GM19468 (cell line): ENCODE measurements at regions not wholly inside any gene's neighbourhood (a gene's known extent, or its start where the extent isn't known, plus 50 kb on each side); places are given as distances from the start of the nearest gene placed in this dataset.
"Not testable (repeated sequence)": the region's sequence is repeated elsewhere in the genome, so short reads cannot be mapped to it uniquely, and the experiment has no call there.

Experiments used
- ATAC-seq: cut with Tn5 transposase; IDR thresholded peaks from one replicate; pipeline ENCODE4 v1.9.1; 2021; ENCODE audit warnings: mild to moderate bottlenecking, moderate library complexity, moderate number of reproducible peaks; ENCODE audit not compliant: unreplicated experiment; ENCODE audit errors: extremely low read depth

DNA sequence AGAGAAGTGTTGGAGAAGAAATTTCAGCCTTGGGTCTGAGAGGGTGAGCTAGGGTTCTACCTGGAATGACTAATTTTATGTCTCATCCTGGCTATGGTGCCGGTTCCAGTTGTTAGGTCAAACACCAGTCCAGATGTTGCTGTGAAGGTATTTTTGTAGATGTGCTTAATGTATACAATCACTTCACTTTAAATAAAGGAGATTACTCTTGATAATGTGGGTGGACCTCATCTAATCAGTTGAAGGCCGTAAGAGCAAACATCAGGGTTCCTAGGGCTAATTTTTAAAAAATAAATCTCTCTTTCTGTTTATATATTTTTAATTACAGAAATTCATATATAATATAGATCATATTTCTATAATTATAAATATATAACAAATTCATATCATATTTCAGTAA, 90.5 kb upstream of the GDNF start:
- ATAC-seq: no peak

- ATAC-seq: no peak
Observed at GRCh38 chr5:37929791-37930190, 90.0 kb upstream of the GDNF start.

DNA sequence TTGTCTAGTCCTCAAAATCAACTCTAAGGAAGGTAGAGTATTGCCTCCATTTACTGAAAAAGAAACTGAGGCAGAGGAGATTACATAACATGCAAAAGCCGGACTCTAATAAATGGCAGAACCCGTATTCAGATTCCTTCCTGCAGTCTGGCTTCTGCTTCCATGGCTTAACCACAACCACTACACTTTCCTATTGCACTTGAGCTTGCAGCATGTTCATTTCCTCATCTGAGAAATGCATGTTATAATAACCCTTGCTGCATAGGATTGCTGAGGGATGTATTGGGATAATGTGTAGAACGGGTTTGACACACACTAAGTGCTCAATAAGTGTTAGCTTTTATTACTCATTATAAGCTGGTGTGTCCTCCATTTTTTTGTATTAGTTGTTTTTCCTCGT, 87.9 kb upstream of the GDNF start:
- not testable (repeated sequence) for ATAC-seq

DNA sequence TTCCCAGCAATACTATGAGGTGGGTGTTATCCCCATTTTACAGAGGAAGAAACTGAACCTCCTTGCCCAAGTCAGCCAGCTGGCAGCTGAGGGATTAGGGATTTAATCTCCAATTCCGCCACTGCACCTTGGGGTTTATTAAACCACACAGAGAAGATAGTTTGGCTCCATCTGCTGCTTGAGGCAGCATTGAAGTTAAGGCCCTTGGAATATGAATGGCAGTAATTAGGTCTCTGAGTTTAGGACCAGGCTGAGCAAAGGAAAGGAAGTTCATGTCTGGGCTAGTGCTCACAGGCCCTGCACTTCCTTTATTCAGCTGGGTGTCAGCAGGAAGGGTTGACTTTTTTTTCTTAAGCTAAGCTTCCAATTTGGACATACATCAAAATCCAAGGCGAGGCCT, 86.9 kb upstream of the GDNF start:
- no peak for ATAC-seq

- ATAC-seq: no peak
Observed at GRCh38 chr5:37921452-37921851, 81.6 kb upstream of the GDNF start.

GRCh38 chr5:37918424-37918823, 78.6 kb upstream of the GDNF start:
- ATAC-seq: no peak

- ATAC-seq: no peak
Observed at GRCh38 chr5:37916525-37916924, 76.7 kb upstream of the GDNF start.

GRCh38 chr5:37915097-37915736, 75.4 kb upstream of the GDNF start:
- ATAC-seq: peak; percentile 82

DNA sequence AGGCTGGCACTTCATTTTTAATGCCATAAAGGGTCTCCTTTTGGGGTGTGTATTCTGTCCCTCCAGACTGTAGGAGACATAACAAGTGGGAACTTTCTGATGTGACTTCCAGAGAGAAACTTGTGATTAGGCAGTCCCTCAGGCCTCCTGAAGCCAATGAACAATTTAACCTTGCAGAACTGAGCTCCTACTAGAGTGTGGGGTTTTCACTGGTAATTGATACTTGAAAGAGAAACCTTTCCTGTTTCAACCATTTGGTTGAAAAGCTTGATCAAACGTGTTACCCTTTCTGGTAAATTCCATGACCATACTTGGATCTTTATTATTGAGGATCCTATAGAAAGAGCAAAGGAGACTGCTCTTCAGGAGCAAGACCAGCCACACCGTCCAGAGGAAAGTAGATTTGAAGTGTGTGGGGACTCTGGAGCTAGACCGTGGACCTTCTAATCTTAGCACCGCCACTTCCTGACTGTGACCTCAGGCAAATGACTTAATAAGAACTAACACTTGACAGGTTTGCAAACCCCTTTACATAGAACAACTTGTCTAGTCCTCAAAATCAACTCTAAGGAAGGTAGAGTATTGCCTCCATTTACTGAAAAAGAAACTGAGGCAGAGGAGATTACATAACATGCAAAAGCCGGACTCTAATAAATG, 69.9 kb upstream of the GDNF start:
- ATAC-seq: not testable (repeated sequence)

- ATAC-seq: no peak
Observed at GRCh38 chr5:37906416-37906815, 66.6 kb upstream of the GDNF start.

DNA sequence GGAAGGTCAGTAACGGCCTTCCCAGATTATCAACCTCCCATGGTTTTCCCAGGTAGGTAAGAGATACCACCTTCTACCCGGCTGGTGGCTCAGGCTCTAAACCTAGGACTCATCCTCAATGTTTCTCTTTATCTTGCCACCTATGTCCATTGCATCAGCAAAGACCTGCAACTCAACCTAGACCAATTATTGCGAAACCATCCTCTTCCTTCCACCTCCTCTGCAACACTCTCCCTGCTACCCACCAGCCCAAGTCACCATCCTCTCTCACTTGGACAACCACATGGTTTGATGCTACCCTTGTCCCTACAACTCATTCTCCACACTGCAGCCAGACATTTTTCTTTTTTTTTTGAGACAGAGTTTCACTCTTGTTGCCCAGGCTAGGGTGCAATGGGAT, 65.4 kb upstream of the GDNF start:
- ATAC-seq: no peak

- no peak for ATAC-seq
Observed at GRCh38 chr5:37902323-37902722, 62.5 kb upstream of the GDNF start.

DNA sequence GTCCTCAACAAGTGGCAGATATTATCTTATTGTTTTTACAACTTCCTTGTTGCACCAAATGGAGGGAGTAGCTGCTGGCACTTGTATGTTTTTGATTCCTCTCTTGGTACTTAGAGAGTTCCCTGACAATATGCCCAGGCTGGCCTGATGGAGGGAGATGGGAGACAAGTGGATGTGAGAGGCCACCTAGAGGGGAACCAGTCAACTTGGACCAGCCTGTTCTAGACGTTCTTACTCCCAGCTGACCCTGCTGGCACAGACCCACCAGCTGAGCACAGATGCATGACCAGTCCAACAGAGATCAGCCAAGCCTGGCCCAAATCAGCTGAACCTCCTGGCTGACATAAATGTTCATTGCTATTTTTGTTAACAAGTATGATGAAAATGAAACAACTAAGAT, 60.9 kb upstream of the GDNF start:
- ATAC-seq: no peak

DNA sequence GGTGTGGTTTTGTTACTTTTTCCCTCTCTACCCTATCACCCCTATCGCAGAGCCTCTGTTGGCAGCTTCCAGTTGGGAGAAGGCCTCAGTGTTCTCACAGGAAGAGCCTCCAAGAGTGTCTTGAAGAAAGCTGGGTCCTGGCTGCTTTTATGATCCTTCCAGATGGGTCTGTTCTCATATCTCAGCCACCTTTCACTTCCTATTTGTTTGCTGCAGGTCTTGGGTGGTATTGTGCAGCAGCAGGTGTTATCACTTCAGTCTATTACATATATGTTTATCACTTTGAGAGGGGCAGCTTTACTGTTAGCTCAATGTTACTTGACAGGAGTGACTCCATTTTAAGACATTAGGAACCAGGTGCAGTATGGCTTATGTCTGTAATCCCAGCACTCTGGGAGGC, 59.2 kb upstream of the GDNF start:
- no peak for ATAC-seq

GRCh38 chr5:37896159-37896558, 56.3 kb upstream of the GDNF start:
- no peak for ATAC-seq

- no peak for ATAC-seq
Observed at GRCh38 chr5:37893434-37894134, 53.7 kb upstream of the GDNF start.

DNA sequence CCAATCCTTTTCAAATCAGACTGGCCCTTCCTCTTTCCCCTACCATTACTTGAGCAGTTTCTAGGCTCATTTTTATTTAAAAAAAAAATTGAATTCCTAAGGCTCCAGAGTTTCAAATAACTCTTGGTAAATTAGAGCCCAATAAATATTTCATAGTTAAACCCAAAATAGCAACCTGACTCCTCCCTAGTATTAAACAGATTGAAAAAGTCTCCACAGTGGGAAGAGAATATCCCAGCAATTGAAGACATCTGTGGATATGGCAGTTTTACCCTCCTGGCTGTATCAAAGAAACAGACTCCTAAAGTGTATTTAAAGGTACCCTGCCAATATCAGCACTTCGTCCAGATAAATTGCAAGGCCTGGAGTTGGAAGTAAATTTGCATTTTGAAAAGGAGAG, 52.7 kb upstream of the GDNF start:
- no peak for ATAC-seq

DNA sequence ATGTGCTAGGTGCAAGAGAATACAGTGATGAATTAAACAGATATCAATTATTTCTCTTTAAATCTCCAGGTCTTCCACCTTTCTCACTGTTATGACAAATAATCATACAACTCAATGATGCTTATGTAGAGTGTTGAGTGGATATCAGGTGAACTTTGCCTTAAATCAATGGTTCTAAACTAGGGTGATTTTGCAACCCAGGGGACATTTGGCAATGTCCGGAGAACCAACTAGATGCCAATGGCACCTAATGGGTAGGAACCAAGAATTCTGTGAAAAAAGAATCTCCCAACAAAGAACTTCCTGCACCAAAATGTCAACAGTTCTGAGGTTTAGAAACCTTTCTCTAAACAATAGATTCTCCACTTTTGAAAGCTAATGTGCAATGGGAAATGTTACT, 52.0 kb upstream of the GDNF start:
- ATAC-seq: no peak

GRCh38 chr5:37889612-37890317, 49.9 kb upstream of the GDNF start:
- no peak for ATAC-seq
